ENCODE measurements at regions not wholly inside any gene's neighbourhood (a gene's known extent, or its start where the extent isn't known, plus 50 kb on each side); places are given as distances from the start of the nearest gene placed in this dataset.

DNA sequence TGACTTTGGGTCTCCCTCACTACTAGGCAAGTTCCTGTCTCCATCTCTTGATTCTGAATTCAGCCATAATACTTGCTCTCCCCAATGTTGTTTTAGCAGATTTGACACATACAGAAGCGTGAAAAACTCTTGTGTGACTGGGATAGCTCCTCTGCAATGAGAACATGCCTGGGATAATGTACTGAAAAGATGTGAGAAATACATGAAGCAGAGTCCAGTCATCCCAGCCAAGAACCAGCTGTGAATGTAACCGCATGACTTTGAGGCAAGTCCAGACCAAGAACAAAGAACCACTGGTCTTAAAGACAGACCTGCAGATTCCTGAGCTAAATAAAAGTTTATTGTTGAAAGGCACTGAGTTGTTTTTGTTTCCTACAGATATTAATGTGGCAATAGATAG, 135.0 kb downstream of the NMUR2 start:
- no peak for DNase-seq (ENCODE audit: low read depth)

DNA sequence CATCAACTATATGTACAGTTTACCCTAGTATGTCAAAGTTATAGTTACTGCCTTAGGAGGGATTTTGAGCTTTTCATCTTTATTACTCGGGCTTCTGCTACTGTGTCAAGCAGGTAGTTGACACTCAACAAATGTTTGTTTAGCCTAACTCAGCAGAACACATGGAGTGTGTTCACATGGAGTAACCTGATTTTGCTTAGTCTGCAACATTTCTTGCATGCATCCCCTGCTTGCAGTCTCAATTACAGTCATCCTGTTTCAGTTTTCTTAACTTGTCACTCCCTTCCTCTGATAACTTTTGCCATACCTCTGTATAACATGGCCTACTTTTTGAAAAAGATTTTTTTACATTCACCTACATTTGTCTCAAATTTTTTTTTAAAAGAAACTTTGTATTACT, 135.5 kb downstream of the NMUR2 start:
- DNase-seq (ENCODE audit: low read depth) = no peak

DNA sequence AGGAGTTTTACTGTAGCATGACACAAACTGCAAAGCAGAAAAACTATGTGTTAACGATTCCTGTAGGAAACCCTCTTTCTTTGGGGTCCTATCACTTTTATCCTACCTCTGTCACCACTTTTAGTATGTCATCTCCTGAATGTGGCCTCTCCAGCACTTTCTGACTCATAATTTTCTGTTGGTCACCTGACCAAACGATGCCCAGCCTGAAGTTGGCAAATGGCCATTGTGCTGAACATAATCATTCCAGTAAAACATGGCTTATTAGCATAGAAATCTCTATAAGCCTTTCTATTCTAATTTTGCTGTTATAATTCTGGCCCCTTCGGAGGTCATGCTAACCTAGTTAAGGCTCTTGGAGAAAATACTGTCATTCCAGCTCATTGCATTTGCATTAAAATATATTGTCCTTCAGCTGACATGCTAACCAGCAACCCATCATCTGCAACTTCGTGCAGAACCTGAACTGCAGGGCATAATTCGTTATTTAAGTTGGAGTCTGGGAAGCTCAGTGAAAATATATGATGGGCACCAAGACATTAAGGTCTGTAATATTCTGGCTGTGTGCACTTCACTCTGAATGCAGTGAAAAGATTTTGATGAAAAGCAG, 140.3 kb downstream of the NMUR2 start:
- DNase-seq (ENCODE audit: low read depth) = no peak

DNA sequence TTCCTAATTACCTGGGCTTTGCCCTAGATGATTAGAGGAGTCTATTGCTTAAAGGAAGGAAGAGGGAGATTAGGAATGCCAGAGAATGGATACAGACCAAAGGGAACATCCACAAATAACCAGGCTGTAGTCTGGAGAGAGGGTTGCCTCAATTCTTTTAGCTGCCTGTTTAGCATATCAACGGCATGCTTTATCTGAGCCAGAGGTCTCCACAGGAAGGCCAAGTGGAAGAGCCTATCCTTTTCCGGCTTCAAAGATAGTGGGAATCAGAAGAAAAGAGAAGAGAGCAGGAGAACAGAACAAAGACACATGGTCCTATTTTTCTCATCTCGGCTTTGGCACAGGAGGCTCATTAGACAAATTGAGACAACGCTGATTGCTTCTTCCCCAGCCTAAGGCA, 142.4 kb downstream of the NMUR2 start:
- no peak for DNase-seq (ENCODE audit: low read depth)

DNA sequence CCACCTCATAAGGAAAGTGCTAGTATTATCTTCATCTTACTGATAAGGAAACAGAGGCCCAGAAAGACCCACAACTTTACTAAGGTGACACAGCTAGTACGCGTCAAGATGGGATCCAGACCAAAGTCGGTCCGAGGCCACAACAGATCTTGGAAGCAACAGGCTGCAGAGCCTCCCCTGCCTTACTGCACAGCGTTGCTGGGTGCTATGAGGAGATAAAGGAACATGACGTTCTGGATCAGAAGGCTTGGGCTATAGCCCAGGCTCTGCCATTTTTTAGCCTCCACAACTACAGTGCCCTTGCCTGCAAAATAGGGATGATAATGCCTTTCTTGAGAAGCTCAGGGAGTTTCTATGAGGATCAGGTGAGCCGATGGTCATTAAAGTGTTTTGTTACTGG, 144.1 kb downstream of the NMUR2 start:
- no peak for DNase-seq (ENCODE audit: low read depth)

DNA sequence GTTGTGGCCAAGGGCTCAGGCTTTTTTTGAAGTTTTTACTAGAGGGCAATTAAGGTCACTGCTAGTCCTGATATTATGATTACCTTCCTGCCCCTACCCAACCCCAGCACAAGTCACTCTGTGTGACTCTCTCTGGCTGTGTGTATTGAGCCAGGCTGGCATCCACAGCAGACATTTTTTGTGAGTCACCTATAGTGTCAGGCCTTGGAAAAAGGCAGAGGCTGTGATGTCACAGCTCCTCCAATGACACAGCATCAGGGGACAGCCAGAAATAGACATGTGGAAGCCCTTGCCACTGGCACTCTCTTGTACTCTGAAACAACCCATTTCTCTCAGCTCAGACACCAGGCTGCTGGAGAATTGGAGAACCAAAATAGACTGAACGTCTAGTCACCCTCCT, 145.4 kb downstream of the NMUR2 start:
- DNase-seq (ENCODE audit: low read depth) = no peak

DNA sequence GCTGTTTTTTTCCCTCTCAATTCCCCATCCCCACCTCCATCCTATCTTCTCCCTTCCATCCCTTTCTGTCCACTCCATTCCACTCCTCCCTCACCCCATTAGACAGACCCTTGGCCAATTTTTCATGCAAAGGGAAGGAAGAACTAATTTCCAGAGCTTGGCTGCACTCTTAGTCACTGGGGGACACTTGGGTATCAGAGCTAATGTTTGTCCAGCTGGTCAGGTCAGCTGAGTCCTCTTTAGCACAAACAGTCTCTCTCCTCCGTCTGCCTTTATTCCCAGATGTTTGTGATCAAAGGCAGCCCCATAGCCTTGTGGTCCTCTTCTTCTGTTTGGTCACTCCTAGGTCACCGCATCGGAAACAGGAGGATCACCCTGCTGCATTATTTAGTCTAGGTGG, 148.5 kb downstream of the NMUR2 start:
- DNase-seq (ENCODE audit: low read depth) = no peak

DNA sequence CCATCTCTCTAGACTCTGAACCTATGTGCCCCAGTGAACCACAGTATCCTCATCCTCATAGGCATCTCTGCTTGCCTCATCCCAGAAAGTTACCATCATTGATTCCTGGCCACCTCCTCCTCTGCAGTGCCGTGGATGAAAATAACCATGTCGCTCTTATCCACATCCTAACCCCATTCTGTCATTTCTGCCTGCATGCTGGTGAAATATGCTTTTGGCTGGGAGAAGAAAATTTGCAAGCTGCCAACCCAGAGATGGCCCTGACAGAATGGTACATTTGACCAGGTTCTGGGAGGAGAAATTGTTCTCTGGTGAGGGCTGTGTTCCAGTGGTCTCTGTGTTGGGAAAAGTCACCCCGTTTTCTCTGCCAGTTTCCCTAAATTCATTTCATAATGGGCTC, 149.7 kb downstream of the NMUR2 start:
- no peak for DNase-seq (ENCODE audit: low read depth)

DNA sequence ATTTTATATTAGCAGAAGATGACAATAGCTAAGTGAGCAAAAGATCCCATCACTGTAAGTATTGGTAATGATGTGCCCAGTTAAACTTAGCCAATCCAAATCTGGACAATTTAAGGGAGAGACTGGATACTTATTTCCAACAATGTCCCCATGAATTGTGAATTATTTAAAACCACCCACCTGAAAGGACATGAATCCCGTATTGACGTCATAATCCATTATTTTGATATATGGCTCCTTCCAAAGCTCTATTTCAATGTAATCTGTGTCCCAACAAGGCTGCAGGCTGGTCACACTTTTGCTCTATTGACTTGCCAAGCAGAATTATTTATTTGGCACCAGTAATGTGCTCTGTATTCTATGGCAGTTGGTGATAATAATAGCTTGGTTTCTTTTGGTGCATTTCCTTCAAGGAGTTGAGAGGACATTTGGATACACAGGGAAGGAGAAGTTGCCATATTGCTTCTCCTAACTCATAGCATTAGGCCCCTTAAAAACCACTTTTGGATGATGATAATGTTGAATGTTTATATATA, 157.2 kb downstream of the NMUR2 start:
- no peak for DNase-seq (ENCODE audit: low read depth)

DNA sequence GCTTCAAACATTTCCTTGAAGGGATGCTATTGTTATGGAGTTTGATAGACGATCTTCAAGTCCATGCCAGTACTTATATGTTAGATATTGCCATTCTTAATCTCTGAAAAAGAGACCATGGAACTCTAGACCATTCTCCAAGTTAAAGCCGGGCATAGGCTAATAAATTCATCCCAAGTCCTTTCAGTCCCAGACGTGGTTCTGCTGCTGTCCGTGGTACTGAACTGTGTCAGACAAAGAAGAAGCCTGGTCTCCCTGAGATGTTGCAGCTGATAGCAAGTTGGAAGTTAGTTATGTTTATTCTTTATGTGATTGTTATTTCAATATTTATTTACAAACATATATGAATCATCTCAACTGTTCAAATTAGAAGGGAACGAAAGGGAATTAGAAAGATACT, 158.7 kb downstream of the NMUR2 start:
- peak; percentile 18 for DNase-seq (ENCODE audit: low read depth)

DNA sequence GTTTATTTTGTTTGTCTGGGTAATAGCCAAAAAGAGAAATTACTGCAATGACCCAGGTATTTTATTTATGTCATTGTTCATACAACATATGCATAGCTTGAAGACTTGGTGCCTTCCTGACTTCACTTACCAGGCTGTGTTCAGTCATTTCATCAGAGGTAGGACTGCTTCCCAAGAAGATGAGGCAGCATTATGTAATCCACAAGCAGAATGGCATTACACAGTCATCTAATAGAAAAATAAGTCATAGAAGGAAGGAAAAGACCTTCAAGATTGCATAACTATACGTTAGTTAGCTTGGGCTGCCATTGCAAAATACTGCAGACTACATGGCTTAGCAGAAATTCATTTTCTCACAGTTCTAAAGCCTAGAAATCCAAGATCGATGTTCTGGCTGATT, 167.5 kb downstream of the NMUR2 start:
- DNase-seq (ENCODE audit: low read depth) = no peak

DNA sequence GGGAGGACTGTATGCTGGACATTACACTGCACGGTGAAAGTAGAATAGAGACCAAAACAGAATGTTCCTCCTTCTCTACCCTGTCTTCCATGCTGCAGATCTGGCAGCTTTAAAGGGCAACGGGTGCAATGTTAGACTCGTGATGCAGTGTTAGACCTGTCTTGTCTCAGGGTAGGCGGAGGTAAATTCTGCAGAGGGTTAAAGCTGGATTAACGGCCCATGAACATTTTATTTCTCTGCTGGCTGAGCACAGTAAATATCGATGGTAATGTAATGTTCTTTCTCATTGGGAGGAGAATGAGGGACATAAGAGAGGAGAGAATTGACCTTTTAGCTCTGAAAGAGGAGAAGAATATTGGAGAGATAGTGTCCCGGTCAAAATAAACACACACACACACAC, 178.9 kb downstream of the NMUR2 start:
- no peak for DNase-seq (ENCODE audit: low read depth)

DNA sequence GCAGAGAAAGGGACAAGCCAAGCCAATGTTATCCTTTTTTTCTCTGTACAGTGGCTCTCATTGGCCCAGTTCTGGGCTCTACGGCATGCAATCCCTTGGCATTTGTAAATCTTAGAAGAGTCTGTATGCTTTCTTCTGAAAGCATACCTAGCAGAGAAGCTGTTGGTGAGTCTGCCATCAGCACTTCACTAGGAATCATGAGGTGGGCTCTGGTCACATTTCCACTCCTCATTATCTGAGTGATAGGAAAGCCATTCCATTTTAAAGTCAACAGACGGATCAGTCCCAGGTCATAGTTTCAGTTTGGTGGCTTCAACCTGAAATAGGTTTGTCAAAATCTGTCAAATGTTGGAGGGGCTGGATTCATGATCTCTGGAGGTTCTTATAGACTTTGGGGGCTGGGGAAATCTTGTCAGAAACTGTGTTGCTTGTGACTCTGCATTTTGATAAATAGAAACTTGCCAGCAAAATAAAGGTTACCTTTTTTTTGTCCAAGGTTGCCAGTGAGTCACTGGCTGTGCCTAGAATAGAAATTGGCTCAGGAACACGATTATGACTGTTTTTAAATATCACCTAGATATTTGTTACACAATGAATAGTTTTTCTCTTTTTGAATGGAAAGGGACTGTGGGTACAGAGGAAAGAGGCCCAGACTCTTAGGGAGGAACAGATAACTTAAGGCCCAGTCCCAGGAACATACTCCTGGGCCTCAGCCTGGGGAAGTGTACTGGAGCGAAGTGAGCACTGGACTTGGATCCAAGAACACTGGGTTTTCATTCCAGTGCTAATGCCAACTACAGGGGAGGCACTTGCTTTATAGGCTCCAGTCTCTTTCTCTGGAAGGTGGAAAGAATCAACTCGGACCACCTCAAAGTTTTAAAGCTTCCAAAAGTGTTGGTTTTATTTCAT, 183.1 kb downstream of the NMUR2 start:
- no peak for DNase-seq (ENCODE audit: low read depth)

DNA sequence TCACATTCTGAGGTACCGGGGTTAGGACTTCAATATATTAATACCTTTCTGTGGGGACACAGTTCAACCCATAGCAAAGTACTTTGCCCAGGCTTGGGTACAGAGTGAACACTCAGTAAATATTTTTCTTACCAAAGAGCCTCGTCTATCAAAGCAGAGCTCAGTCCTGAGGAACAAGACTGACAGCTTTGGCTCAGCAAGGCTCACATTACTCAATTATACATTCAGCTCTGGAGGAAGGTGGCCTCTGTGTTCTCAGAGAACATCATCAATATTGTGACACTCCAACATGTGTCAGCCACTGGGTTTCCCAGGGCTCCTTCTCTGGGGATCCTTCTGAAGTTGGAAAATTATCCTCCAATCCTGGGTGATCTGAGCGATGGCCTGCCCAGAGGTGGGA, 186.4 kb downstream of the NMUR2 start:
- no peak for DNase-seq (ENCODE audit: low read depth)

DNA sequence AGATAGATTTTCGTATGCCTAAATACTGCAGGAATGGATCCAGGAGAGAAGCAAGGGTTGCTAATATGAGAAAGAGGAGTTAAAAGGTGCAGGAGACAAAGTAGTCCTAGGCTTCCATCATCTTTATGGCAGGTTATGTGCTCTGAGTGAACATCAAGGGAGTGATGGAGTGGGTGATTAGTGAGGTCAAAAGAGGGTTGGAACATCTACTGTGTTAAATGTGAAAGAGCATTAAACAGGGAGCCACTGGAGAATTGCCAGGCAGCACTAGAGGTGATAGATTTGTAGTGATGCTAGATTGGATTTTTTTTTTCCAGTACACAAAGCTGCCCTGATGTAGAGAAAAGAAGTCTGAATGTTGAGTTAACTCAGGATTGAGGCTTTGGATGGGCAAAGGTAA, 199.3 kb downstream of the NMUR2 start:
- DNase-seq (ENCODE audit: low read depth) = no peak

DNA sequence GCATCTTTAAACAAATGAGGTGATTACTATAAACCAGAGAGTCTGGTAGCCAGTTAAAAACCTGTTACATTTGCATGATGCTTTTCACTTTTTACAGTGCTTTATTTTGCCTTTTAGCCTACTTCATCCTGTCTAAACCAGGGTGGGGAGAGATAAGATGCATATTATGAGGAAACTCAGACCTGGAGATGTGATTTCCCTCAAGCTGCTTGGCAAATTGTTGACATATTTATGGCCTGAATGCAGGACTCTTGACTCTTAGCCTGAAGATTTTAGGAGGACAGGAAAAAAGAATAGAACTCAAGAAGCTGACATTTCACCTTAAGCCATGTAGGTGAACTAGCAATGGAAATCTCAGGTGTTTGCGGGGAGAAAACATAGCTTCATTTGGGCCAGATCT, 202.8 kb downstream of the NMUR2 start:
- no peak for DNase-seq (ENCODE audit: low read depth)

DNA sequence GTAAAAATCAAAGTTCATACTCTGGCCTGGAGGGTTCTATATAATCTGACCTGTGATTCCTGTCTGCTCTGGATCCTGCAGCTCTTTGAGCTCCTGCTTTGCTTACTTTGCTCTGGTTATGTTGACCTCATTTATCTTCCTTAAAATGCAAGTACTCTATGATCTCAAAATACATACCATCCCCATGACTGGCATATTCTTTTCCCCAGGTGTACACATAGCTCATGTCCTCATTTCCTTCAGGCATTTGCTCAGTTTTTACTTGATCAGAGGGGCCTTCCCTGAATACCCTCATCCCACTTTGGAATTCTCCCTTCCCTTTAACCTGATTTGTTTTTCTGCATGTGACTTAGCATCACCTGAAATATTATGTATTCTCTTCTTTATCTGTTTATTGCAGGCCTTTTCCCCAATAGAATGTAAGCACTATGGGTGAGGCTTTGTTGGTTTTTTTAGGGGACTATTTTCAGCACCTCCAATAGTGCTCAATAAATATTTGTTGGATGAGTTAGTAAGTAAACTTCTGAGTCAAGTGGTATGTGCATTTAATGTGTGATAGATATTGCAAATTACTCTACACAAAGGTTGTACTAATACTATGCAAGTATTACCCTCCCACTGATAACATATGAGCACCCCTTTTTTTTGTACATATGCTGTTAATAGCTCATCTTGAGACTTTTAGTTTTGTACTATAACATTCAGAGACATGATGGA, 211.5 kb downstream of the NMUR2 start:
- DNase-seq (ENCODE audit: low read depth) = no peak

DNA sequence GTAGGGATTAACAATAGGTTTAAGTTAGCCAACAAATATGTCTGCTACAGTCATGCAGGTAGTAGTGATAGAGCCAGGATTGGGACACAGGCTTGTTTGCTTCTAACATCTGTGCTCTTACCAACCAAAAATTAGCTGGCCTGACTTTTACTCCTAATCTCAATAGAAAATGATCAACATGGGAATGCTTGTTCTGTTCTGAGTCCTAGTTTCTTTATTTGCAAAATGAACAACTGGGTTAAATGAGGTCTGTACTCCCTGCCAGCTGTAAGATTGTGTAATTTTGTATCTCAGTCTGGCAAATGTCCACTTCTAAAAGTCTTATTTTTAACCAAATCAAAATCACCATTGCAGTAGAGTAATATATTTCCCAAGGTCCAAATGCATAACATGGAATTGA, 216.8 kb downstream of the NMUR2 start:
- no peak for DNase-seq (ENCODE audit: low read depth)

DNA sequence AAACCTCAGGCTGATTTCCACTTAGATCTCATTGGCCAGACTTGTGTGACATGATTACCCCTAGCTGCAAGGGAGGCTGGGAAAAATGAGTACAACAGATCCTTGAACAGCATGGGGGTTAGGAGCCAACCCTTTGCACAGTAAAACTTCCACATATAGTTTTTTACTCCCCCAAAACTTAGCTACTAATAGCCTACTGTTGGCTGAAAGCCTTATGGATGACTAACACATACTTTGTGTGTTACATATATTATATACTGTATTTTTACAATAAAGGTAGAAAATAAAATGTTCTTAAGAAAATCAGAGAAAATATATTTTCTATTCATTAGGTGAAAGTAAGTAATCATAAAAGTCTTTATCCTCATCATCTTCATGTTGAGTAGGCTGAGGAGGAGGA, 217.4 kb downstream of the NMUR2 start:
- no peak for DNase-seq (ENCODE audit: low read depth)

DNA sequence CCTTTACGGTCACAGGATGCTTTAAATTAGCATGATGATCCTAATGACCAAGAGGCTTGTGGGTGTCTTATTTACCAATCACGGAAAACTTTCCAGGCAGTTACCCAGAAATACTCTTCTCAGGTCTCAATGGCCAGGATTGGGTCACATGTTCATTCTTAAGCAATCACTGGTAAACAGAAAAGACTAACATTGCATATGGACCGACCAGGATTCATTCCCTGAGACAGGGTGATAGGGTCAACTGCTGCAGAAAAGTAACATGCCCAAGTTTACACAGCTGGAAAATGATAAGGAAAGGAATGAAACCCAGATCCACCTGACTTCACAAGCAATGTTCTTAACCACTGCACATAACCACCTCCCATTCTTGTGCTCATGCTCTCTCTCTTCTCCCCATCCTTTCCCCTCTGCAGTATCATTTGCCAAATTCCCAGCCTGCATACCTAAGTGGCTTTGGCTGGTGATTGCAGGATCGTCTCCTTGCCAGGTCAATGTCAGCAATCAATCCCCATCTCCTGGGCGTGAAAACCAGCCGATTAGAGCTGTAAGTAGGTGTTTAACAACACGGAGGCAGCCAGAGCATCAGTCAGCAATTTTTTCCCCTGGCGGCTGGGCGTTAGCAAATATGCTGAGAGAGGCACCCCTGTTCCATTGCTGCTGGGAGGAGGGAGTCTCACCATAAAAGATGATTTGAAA, 219.4 kb downstream of the NMUR2 start:
- DNase-seq (ENCODE audit: low read depth) = no peak

DNA sequence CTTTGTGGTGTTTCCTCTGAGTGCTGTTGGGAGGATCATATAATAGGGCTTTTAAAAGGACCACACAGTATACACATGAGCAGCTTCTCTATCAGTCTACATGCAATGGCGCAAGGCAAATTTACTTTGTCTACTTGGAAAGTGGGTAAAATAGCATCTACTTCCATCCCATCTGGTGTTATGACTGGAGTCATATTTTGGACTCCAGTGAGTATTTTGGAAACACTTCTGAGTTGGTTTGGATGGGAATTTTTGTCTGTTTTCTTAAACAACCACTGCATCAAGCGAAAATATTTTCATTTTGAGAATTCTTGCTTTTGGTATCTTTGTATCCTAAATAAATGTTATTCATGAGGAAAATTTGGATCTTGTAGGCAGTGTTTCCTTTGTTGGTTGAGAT, 220.8 kb downstream of the NMUR2 start:
- DNase-seq (ENCODE audit: low read depth) = no peak

DNA sequence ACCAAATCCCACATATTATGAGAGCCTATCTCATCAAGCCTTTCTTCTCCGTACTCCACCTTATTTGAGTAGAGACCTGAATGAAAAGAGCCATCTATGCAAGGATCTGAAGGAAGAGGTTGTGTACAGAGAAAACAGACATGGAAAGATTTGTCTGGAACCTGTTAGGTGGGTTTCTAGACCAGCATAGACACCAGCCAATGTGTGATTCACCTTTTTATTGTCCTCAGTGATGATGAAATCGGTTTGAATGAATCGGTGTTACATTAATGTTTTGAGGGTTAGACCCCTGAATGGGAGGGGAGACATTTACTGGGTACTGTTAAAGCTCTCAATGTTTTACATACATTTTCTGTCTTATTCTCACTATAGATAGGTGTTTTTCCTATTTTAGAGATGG, 223.6 kb downstream of the NMUR2 start:
- DNase-seq (ENCODE audit: low read depth) = no peak
